MG63 (cell line): ENCODE measurements at regions not wholly inside any gene's neighbourhood (a gene's known extent, or its start where the extent isn't known, plus 50 kb on each side); places are given as distances from the start of the nearest gene placed in this dataset.
"Not testable (repeated sequence)": the region's sequence is repeated elsewhere in the genome, so short reads cannot be mapped to it uniquely, and the experiment has no call there.

ENCODE experiments used
- DNase-seq: peaks from one replicate; pipeline ENCODE4 v3.0.0-alpha.2; 2020
- H3K27me3 ChIP-seq: fragments of 250-450 bp; sonication (Bioruptor Pico); 2 replicates; pipeline ENCODE4 v1.5.1; 2020; ENCODE audit warnings: mild to moderate bottlenecking, moderate library complexity
- H3K36me3 ChIP-seq: fragments of 250-450 bp; sonication (Bioruptor Pico); 2 replicates; pipeline ENCODE4 v1.5.1; 2020; ENCODE audit warnings: mild to moderate bottlenecking, moderate library complexity
- H3K4me3 ChIP-seq: fragments of 250-450 bp; sonication (Bioruptor Pico); 2 replicates; pipeline ENCODE4 v1.5.1; 2020; ENCODE audit warnings: mild to moderate bottlenecking, moderate library complexity
- H3K9me3 ChIP-seq: fragments of 250-450 bp; sonication (Bioruptor Pico); 2 replicates; pipeline ENCODE4 v1.5.1; 2020; ENCODE audit warnings: mild to moderate bottlenecking, moderate library complexity

DNA sequence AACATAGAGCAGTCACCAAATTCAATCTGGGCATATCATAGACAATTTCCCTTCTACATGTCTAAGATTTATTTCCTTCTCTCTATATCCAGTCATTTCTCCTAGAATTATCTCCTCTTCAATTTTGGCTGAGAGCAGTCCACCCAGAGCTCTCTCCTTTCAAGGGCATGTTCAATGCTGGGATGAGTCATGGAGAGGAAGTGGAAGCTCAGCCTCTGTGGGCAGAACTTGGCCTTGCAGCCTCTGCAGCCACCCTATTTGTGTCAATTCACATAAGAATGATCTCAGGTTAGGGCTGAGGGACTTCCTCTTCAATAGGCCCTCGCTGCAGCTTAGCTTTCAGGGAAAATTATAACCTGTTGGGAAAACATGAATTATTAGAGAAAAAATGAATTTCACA lies 560.8 kb downstream of the POM121L12 start:
- H3K9me3 ChIP-seq: no peaks in the 10 kb centered on the region
- no peaks in the 10 kb centered on the region for H3K36me3 ChIP-seq
- DNase-seq: peak; percentile 82
- H3K4me3 ChIP-seq: no peak overlapping the region
- H3K27me3 ChIP-seq: no peaks in the 10 kb centered on the region

DNA sequence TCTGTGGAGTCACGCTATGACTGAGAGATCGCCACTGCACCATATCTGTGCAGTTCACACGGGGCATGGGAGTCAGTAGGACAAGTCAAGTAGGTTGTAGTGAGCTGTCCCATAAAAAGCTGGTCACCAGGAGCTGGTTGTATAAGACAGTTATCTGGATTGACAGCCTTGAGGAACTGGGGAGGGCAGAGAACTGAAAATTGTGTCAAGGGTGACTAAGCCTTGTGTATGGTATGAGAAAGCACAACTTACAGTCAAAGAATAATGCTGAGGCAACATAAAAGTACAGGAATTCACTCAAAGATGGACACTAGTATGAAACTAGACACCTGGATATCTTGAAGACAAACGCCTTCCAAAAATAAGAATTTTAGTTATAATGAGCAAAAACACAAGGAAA lies 564.9 kb downstream of the POM121L12 start:
- no peak for DNase-seq
- Histone ChIP-seq H3K27me3 (no peaks in the 10 kb centered on the region), H3K9me3 (no peaks in the 10 kb centered on the region), H3K4me3 (no peak overlapping the region), H3K36me3 (no peaks in the 10 kb centered on the region)

DNA sequence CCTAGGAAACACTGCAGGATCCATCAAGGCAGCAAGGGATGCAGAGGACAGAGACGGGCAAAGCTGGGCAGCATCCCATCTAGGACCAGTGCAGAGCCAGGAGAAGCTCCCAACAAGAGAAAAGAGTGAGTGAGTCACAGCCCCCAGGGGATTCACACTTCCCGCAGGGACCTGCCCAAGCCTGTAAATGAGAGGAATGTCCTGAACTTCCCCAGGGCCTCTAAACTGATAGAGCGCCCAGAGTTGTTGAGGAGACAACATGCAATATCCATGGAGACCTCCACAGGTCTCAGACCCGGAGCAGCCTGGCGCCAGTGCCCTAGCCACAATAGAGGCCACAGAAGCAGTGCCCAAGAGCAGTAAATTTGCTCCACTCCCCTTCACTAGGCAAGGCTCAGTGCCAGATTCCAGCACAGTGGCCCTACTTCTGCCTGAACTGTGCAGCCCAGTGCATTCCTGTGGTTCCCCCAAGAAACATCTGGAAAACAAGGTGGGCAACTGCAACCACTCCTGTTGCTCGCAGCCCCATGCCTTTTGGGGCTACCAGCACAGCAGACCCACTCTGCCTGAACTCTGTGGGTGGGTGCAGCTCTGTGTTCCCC lies 567.5 kb downstream of the POM121L12 start:
- Histone ChIP-seq H3K27me3 (no peaks in the 10 kb centered on the region), H3K9me3 (no peaks in the 10 kb centered on the region), H3K36me3 (no peaks in the 10 kb centered on the region), H3K4me3 (no peak overlapping the region)
- peak; percentile 86 for DNase-seq

DNA sequence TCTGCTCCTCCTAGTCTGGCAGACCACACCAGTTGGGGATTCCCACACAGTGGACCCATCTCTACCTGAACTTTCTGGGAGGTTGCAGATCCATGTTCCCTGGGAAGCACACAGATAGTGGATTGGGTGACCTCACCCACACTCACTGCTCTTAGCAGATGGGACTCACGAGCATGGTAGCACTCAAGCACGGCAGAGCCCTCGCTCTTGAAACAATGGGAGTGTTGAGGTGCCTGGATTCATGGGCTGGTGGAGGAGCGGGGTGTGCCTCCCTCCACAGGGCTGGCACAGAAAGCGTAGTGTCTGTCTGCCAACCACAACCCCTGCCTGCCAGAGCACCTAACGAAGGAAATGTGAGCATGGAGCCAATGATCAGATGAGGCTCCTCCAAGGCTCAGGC lies 568.0 kb downstream of the POM121L12 start:
- Histone ChIP-seq H3K27me3 (no peaks in the 10 kb centered on the region), H3K4me3 (no peak overlapping the region), H3K9me3 (no peaks in the 10 kb centered on the region), H3K36me3 (no peaks in the 10 kb centered on the region)
- DNase-seq: peak; percentile 48

DNA sequence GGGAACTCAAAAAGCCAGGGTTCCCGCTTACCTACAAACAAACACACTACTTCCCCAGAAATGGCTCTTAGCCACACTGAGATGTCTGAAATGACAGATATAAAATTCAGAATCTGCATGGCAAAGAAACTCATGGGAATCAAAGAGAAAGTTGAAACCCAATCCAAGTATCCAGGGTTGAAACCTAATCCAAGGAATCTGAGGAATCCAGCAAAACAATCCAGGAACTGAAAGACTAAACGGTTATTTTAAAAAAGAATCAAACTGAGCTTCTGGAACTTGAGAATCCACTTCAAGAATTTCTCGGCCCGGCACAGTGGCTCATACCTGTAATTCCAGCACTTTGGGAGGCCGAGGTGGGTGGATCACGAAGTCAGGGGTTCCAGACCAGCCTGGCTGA lies 568.8 kb downstream of the POM121L12 start:
- Histone ChIP-seq H3K9me3 (no peaks in the 10 kb centered on the region), H3K4me3 (no peak overlapping the region), H3K27me3 (no peaks in the 10 kb centered on the region), H3K36me3 (no peaks in the 10 kb centered on the region)
- DNase-seq: peak; percentile 21

DNA sequence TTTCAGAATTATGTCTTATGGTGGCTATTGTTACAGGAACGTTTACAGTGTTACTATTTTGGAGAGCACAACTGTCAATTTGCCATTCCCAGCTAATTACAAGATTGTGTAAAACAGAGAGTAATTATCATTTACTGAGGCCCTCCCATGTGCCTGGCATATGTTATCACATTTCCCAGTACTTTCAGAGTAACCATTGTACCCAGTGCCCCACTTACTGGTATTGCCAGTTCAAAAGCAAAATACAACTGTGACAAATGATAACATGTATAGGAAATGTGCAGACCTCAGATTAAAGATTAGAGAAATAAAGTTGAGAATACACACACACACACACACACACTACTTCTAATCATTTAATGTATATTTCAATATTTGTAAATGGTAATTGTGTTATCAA lies 572.5 kb downstream of the POM121L12 start:
- DNase-seq: no peak
- H3K27me3 ChIP-seq: no peaks in the 10 kb centered on the region
- no peak overlapping the region for H3K4me3 ChIP-seq
- no peaks in the 10 kb centered on the region for H3K9me3 ChIP-seq
- no peaks in the 10 kb centered on the region for H3K36me3 ChIP-seq

DNA sequence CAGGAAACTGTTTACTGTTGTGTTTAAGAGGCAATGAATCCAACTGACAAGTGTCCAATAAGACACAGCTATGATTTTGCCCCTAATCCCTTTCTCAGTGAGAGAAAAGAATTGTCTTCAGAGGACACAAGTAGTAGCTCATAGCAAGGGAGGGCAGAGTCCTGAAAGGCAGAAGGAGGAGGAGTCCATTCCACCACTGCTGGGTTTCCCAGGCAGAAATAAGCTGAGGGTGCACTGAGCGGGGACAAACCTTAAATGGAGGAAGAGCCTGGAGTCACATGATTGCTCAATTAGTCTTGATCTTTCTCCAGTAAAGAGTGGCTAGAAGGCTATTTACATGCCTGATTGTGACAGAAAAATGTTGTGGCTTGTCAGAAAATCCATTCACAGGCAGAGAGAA lies 573.8 kb downstream of the POM121L12 start:
- no peak for DNase-seq
- Histone ChIP-seq H3K36me3 (no peaks in the 10 kb centered on the region), H3K4me3 (no peak overlapping the region), H3K27me3 (no peaks in the 10 kb centered on the region), H3K9me3 (no peaks in the 10 kb centered on the region)

DNA sequence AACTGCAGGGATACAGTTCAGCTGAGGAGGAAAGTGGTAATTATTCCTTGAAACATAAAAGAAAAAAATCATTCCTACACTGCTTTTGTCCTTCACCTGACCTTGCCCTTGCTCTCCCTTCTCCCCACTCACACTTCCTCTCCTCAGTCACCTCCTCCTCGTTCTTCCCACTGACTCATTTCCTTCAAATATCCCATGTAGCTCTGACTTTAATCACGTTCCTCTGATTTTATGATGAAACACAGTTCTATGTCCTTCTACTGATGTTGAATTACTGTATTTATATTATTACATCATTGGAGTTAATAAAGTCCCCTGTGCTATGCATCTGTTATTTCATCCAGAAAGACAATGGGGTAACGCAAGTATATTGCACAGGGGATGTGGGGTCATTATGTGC lies 575.6 kb downstream of the POM121L12 start:
- no peak for DNase-seq
- Histone ChIP-seq H3K4me3 (no peak overlapping the region), H3K27me3 (no peaks in the 10 kb centered on the region), H3K9me3 (no peaks in the 10 kb centered on the region), H3K36me3 (no peaks in the 10 kb centered on the region)

DNA sequence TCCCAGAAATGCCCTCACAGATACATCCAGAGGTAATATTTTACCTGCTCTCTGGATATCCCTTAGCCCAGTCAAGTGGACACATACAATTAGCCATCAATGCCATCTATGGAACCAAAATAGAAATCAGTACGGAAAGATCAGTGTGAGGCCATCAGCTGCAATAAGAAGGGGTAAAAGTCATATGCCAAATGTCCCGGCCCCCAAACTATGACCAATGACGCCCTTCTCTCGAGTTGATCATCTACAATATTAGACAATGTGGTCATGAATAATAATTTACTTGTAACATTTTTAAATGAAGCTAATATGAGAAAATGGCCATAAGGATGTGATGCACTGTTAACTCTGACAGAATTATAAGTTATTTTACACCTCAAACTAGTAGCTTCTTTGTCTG lies 588.9 kb downstream of the POM121L12 start:
- no peaks in the 10 kb centered on the region for H3K27me3 ChIP-seq
- H3K4me3 ChIP-seq: no peak overlapping the region
- H3K36me3 ChIP-seq: no peaks in the 10 kb centered on the region
- H3K9me3 ChIP-seq: no peaks in the 10 kb centered on the region
- DNase-seq: no peak

DNA sequence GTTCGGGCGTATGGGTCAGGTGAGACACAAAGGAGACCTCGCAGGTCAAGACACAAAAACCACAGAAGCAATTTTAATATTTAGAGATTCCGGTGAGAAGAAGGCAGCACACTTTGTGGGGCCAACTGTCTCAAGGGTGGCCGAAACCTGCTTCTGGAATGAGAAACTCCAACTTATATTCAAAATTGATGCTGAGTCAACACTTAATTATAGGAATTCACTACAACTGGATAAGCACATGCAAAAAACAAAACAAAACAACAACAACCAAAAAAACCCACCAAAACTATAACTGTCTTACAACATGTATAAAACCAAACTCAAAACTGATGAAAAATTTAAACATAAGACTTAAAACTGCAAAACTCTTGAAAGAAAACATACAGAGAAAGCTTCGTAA lies 593.3 kb downstream of the POM121L12 start:
- Histone ChIP-seq H3K27me3 (no peaks in the 10 kb centered on the region), H3K9me3 (no peaks in the 10 kb centered on the region), H3K36me3 (no peaks in the 10 kb centered on the region), H3K4me3 (no peak overlapping the region)
- DNase-seq: no peak

DNA sequence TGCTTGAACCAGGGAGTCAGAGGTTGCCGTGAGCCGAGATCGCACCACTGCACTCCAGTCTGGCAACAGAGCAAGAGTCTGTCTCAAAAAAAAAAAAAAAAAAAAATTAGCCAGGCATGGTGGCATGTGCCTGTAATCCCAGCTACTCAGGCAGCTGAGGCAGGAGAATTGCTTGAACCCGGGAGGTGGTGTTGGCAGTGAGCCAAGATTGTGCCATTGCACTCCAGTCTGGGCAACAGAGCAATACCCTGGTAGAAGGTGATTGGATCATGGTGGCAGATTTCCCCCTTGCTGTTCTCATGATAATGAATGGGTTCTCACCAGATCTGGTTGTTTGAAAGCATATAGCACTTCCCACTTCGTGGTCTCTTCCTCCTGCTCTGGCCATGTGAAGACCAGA lies 599.8 kb downstream of the POM121L12 start:
- H3K4me3 ChIP-seq, DNase-seq, H3K9me3 ChIP-seq: not testable (repeated sequence)

DNA sequence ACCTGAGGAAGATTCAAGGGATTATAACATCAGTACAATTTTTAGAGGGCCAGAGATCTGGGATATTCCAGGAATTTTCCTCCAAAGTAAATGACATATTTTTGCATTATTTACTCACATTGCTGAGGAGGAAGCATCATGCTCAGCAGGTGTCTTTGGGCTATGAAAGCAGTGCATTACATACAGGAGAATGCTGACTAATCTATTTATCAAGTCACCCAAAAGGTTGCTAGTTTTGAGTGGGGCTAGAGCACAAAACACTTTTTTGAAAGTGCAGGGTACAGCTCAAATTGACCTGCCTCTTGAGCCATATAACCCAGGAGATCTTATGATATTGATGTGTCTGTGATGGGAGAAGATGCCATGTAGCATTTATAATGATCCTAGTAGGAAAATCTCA lies 603.1 kb downstream of the POM121L12 start:
- no peak for DNase-seq

More for the DNA sequence above, 599.8 kb downstream of the POM121L12 start:
- not testable (repeated sequence) for H3K36me3 ChIP-seq, H3K27me3 ChIP-seq

DNA sequence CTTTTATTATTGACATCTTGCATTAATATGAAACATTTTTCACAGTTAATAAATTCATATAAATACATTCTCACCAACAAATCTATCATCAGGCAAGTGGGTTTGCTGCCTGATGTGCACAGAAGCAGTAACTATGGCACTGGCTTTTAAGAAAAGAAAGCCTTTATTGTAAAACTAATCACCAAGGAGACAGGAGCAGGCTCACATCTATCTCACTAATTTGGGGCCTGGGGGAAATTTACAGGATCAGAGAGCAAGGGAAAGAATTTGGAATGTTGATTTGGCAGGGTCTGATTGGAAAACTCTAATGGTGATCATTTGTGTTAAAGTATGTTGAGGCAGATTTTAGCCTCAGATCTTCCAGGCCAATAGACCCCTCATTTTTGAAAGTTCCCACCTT lies 605.7 kb downstream of the POM121L12 start:
- DNase-seq: no peak
- Histone ChIP-seq H3K27me3 (no peaks in the 10 kb centered on the region), H3K4me3 (no peak overlapping the region), H3K36me3 (no peaks in the 10 kb centered on the region), H3K9me3 (no peaks in the 10 kb centered on the region)

More for the DNA sequence above, 603.1 kb downstream of the POM121L12 start:
- Histone ChIP-seq H3K9me3 (no peaks in the 10 kb centered on the region), H3K27me3 (no peaks in the 10 kb centered on the region), H3K36me3 (no peaks in the 10 kb centered on the region), H3K4me3 (no peak overlapping the region)

DNA sequence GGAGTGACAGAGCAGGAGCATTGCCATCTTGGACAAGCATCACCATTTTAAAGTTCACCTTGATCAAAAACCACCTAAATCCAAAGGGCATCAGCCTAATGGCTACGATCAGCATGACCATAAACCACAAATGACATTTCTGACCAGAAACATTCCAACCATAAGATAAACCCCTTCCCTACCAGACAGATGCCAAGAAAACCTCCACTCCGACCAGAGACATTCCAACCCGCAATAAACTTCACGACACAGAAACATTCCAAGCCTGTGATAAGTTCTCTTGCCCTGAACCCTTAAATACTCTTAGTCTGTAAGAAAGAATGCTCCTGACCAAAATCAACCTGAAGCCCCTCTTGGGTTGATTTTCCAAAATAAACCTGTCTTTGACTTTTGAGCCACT lies 606.9 kb downstream of the POM121L12 start:
- no peak overlapping the region for H3K4me3 ChIP-seq
- H3K36me3 ChIP-seq: no peaks in the 10 kb centered on the region
- H3K9me3 ChIP-seq: no peaks in the 10 kb centered on the region
- DNase-seq: no peak
- H3K27me3 ChIP-seq: no peaks in the 10 kb centered on the region

DNA sequence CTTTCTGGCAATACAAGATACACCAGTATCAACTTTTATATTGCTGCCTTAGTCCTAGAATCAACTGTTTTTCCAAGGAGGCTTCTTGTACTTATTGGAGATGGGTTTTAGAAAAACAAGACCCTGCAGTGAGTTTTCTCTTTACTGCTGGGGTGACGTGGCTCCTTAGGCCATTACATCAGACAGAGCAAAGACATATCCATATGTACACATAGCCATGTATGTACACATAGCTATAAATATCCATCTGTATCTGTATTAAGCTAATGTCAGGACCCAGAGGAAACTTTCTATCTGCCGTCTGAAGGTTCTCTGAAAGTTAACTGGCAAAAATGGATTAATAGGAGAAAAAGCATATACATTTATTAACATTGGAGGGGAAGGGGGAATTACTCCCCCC lies 607.4 kb downstream of the POM121L12 start:
- no peaks in the 10 kb centered on the region for H3K9me3 ChIP-seq
- H3K4me3 ChIP-seq: no peak overlapping the region
- H3K36me3 ChIP-seq: no peaks in the 10 kb centered on the region
- H3K27me3 ChIP-seq: no peaks in the 10 kb centered on the region
- no peak for DNase-seq

DNA sequence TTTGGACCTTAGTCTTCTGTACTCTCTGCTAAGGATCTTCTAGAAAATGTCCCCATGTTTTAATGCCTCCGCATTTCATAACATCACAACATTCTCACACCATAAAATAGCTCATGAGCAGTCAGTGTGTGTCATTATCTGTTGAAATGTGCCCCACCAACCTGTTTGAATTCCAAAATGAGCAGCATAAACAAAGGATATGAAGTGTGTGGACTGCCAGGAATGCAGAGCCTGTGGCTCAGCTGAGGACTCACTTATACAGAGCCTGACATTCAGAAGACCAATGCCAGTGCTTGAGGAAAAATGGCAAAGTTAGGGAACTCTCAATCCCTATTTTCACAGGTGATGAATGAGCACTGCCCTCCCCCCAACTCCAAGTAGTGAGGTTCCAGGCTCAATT lies 621.4 kb downstream of the POM121L12 start:
- H3K9me3 ChIP-seq: no peaks in the 10 kb centered on the region
- H3K4me3 ChIP-seq: no peak overlapping the region
- DNase-seq: peak; percentile 7

DNA sequence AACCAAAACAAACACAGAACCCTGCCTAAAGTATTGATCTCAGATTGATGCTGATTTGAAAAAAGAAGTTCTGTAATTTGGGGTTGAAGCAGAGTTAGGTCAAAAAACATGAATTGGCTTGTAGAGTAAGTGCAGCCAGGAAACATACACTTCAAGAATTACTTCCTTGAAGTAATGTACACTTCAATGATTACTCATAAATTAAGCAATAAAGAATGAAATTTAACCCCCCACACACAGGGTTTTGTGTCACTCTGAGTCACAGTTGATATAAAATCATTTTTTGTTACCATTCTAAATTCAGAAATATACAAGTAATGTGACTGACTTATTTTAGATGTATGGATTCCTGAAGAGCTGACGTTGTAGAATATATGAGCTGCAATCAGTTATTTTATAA lies 622.2 kb downstream of the POM121L12 start:
- Histone ChIP-seq H3K27me3 (no peaks in the 10 kb centered on the region), H3K36me3 (no peaks in the 10 kb centered on the region), H3K4me3 (no peak overlapping the region), H3K9me3 (no peaks in the 10 kb centered on the region)
- no peak for DNase-seq

More for the DNA sequence above, 621.4 kb downstream of the POM121L12 start:
- no peaks in the 10 kb centered on the region for H3K36me3 ChIP-seq
- no peaks in the 10 kb centered on the region for H3K27me3 ChIP-seq

DNA sequence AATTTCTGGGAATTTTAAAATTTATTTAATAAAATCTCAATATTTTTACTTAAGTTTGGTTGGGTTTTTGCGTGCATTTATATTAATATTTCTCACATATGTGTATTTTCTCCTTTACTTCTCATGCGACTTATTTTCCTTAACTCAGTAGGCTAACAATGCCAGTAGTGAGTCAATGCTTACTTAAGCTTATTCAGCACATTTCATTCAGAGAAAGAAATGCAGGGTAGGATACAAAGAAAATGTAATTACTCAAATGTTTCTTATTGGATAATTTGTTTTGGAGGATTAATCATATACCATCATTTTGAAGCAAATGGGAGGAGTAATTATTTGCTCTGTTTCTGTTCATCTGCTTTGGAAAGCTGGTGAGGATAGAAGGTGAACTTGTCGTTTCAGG lies 623.5 kb downstream of the POM121L12 start:
- H3K27me3 ChIP-seq: no peaks in the 10 kb centered on the region
- DNase-seq: no peak
- H3K4me3 ChIP-seq: no peak overlapping the region
- no peaks in the 10 kb centered on the region for H3K36me3 ChIP-seq
- H3K9me3 ChIP-seq: no peaks in the 10 kb centered on the region
